NCI-H345 treated with DMSO at 0.1 percent for 48 hours (cell line): ENCODE measurements at regions not wholly inside any gene's neighbourhood (a gene's known extent, or its start where the extent isn't known, plus 50 kb on each side); places are given as distances from the start of the nearest gene placed in this dataset.
A peak's percentile ranks its signal among the peaks of the same experiment; 100 is the strongest.

ENCODE experiments used
- DNase-seq: peaks from one replicate; lab custom pipeline; 2025; ENCODE audit not compliant: unreplicated experiment; lab: John Stamatoyannopoulos, UW

GRCh38 chr3:148255981-148256969 lies 441.4 kb upstream of the AGTR1 start:
- DNase-seq = no peak

- DNase-seq = no peak
Measured at GRCh38 chr3:148262980-148263379, 434.7 kb upstream of the AGTR1 start.

GRCh38 chr3:148265841-148266240 lies 431.9 kb upstream of the AGTR1 start:
- DNase-seq = no peak

- no peak for DNase-seq
Measured at GRCh38 chr3:148266341-148266740, 431.4 kb upstream of the AGTR1 start.

GRCh38 chr3:148269816-148270215 lies 427.9 kb upstream of the AGTR1 start:
- DNase-seq = no peak

GRCh38 chr3:148280623-148281242 lies 417.0 kb upstream of the AGTR1 start:
- DNase-seq = no peak

- DNase-seq = no peak
Measured at GRCh38 chr3:148289159-148289558, 408.5 kb upstream of the AGTR1 start.

GRCh38 chr3:148297013-148297412 lies 400.7 kb upstream of the AGTR1 start:
- no peak for DNase-seq

GRCh38 chr3:148307443-148307843 lies 390.3 kb upstream of the AGTR1 start:
- DNase-seq = no peak

GRCh38 chr3:148309390-148310035 lies 388.2 kb upstream of the AGTR1 start:
- DNase-seq = no peak

GRCh38 chr3:148315756-148316155 lies 381.9 kb upstream of the AGTR1 start:
- no peak for DNase-seq

- no peak for DNase-seq
Measured at GRCh38 chr3:148318240-148318639, 379.5 kb upstream of the AGTR1 start.

- no peak for DNase-seq
Measured at GRCh38 chr3:148319161-148319915, 378.4 kb upstream of the AGTR1 start.

GRCh38 chr3:148319960-148320359 lies 377.7 kb upstream of the AGTR1 start:
- no peak for DNase-seq

- peak; percentile 11 for DNase-seq
Measured at GRCh38 chr3:148329481-148330235, 368.0 kb upstream of the AGTR1 start.

GRCh38 chr3:148330542-148330941 lies 367.2 kb upstream of the AGTR1 start:
- DNase-seq = peak; percentile 34

GRCh38 chr3:148331081-148331846 lies 366.4 kb upstream of the AGTR1 start:
- no peak for DNase-seq

GRCh38 chr3:148332509-148332908 lies 365.2 kb upstream of the AGTR1 start:
- DNase-seq = no peak

- no peak for DNase-seq
Measured at GRCh38 chr3:148333091-148333490, 364.6 kb upstream of the AGTR1 start.

GRCh38 chr3:148335612-148336011 lies 362.1 kb upstream of the AGTR1 start:
- DNase-seq = no peak
